ENCODE measurements at regions not wholly inside any gene's neighbourhood (a gene's known extent, or its start where the extent isn't known, plus 50 kb on each side); places are given as distances from the start of the nearest gene placed in this dataset.

DNA sequence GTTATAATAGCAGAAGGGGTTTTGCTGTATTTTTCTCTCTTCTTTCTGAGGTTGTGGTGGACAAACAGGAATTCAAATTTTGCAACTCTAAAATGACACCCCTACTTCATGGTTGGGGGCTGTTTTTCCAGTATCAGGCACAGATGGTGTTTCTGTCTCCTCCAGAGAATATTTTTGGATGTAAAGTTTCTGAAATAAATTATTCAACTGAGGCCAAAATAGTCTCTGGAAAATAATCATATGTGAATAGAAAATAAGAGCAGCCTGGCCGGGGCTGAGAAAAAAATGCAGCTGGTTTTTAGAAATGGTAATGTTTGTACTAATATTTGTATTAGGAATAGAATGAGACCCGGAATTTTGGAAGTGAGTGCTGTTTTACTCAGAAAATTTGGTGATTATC is 121.3 kb upstream of the ADAMTS9 start:
- no peak overlapping the region for H3K23ac ChIP-seq (ENCODE audit: low read length in 2 of 2)
- no peaks in the 10 kb centered on the region for H3K36me3 ChIP-seq (ENCODE audit: control insufficient read depth in 1 of 2, insufficient read depth in 2 of 2, low read depth in 1 of 2, low read length in 2 of 2)
- H3K14ac ChIP-seq (ENCODE audit: low read length in 2 of 2) = no peak overlapping the region
- H4K91ac ChIP-seq (ENCODE audit: low read length) = no peak overlapping the region
- no peak overlapping the region for H3K4me3 ChIP-seq (ENCODE audit: insufficient read depth in 1 of 2, low read depth in 1 of 2, low read length in 2 of 2)
- no peak overlapping the region for H2BK12ac ChIP-seq (ENCODE audit: low read length in 2 of 2)
- no peak overlapping the region for H3K9ac ChIP-seq (ENCODE audit: low read length)
- H3K27me3 ChIP-seq (ENCODE audit: control insufficient read depth in 1 of 2, insufficient read depth in 1 of 2, low read length in 2 of 2) = no peaks in the 10 kb centered on the region
- H2BK5ac ChIP-seq (ENCODE audit: low read depth, low read length, poor library complexity, severe bottlenecking) = no peak overlapping the region
- H2AFZ ChIP-seq (ENCODE audit: low read depth, low read length) = no peak overlapping the region
- no peak overlapping the region for H3K4ac ChIP-seq (ENCODE audit: low read depth in 1 of 2, low read length in 2 of 2)
- H2BK120ac ChIP-seq (ENCODE audit: low read depth, low read length) = no peak overlapping the region
- H3K27ac ChIP-seq (ENCODE audit: low read length, poor library complexity, severe bottlenecking) = no peak overlapping the region
- no peak overlapping the region for H3K4me2 ChIP-seq (ENCODE audit: low read length, poor library complexity, severe bottlenecking)
- H2BK15ac ChIP-seq (ENCODE audit: low read depth, poor library complexity, severe bottlenecking) = no peak overlapping the region
- H3K4me1 ChIP-seq (ENCODE audit: control insufficient read depth, insufficient read depth, low read depth, low read length) = no peaks in the 10 kb centered on the region
- H3K18ac ChIP-seq (ENCODE audit: low read depth in 1 of 2, low read length in 2 of 2) = no peak overlapping the region
- H4K8ac ChIP-seq (ENCODE audit: low read length) = no peak overlapping the region
- no peak overlapping the region for H2AK5ac ChIP-seq (ENCODE audit: low read length, severe bottlenecking)
- 82% methylated on average over 1 of the region's 2 CpGs for WGBS
- no peaks in the 10 kb centered on the region for H3K9me3 ChIP-seq (ENCODE audit: control insufficient read depth, low read length)
- no peaks in the 10 kb centered on the region for H3K79me1 ChIP-seq (replicated peaks; ENCODE audit: low read length, poor library complexity, severe bottlenecking)
- DNase-seq = no peak

- Histone ChIP-seq H2BK120ac (ENCODE audit: low read depth, low read length) (no peak overlapping the region), H2BK5ac (ENCODE audit: low read depth, low read length, poor library complexity, severe bottlenecking) (no peak overlapping the region), H4K91ac (ENCODE audit: low read length) (no peak overlapping the region), H3K4me2 (ENCODE audit: low read length, poor library complexity, severe bottlenecking) (no peak overlapping the region), H3K27me3 (ENCODE audit: control insufficient read depth in 1 of 2, insufficient read depth in 1 of 2, low read length in 2 of 2) (no peaks in the 10 kb centered on the region), H2AK5ac (ENCODE audit: low read length, severe bottlenecking) (no peak overlapping the region), H3K9me3 (ENCODE audit: control insufficient read depth, low read length) (no peaks in the 10 kb centered on the region), H3K36me3 (ENCODE audit: control insufficient read depth in 1 of 2, insufficient read depth in 2 of 2, low read depth in 1 of 2, low read length in 2 of 2) (no peaks in the 10 kb centered on the region), H2BK12ac (ENCODE audit: low read length in 2 of 2) (no peak overlapping the region), H3K79me1 (replicated peaks; ENCODE audit: low read length, poor library complexity, severe bottlenecking) (no peaks in the 10 kb centered on the region), H3K14ac (ENCODE audit: low read length in 2 of 2) (no peak overlapping the region), H2BK15ac (ENCODE audit: low read depth, poor library complexity, severe bottlenecking) (no peak overlapping the region), H3K4me3 (ENCODE audit: insufficient read depth in 1 of 2, low read depth in 1 of 2, low read length in 2 of 2) (no peak overlapping the region), H3K9ac (ENCODE audit: low read length) (no peak overlapping the region), H3K18ac (ENCODE audit: low read depth in 1 of 2, low read length in 2 of 2) (no peak overlapping the region), H3K23ac (ENCODE audit: low read length in 2 of 2) (no peak overlapping the region), H4K8ac (ENCODE audit: low read length) (no peak overlapping the region), H2AFZ (ENCODE audit: low read depth, low read length) (no peak overlapping the region), H3K4ac (ENCODE audit: low read depth in 1 of 2, low read length in 2 of 2) (no peak overlapping the region), H3K4me1 (ENCODE audit: control insufficient read depth, insufficient read depth, low read depth, low read length) (no peaks in the 10 kb centered on the region), H3K27ac (ENCODE audit: low read length, poor library complexity, severe bottlenecking) (no peak overlapping the region)
- DNase-seq = no peak
These were observed 120.3 kb upstream of the ADAMTS9 start for GRCh38 chr3:64808061-64808460.

DNA sequence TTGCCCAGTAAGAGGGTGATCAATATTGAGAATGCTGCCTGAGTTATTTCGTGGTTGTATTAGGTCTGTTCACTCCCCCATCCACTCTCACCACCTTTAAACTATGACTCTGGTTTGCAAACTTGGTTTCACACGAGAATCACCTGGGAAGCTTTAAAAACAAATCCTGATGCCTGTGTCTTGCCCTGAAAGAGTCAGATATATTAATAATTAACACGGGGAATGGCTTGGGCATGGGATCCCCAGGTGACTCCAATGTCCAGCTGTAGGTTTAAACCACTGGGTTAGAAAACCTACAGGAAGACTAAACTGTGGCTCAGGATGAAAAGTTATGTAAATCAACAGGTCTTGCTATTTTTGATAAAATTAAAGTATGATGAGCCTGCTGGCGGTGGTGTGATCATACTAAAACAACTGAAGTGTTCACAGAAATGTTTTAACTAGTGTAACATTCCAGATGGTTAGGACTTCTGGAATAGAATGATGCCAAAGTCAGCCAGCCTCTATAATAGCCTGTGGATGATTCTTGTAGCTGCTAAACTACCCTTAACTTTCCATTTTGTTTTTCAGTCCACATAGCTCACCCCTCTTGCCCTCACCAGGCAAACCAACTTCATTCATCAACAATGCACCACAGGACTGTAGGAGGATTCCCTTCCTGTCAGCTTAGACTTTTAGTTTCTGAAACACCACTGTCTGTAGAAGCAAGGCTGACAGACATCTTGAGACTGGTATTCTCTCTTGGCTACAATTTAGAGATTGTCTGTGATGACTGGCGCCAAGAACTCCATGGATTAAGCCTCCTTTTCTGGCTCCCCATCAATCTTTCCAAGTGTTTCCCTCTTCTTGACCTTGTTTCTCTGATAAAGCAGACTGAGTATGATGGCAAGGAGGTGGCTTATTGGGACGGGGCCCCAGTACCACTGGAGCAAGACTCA is 119.1 kb upstream of the ADAMTS9 start:
- Histone ChIP-seq H2AK5ac (ENCODE audit: low read length, severe bottlenecking) (no peak overlapping the region), H3K4me3 (ENCODE audit: insufficient read depth in 1 of 2, low read depth in 1 of 2, low read length in 2 of 2) (no peak overlapping the region), H3K27me3 (ENCODE audit: control insufficient read depth in 1 of 2, insufficient read depth in 1 of 2, low read length in 2 of 2) (no peaks in the 10 kb centered on the region), H3K27ac (ENCODE audit: low read length, poor library complexity, severe bottlenecking) (no peak overlapping the region), H3K18ac (ENCODE audit: low read depth in 1 of 2, low read length in 2 of 2) (no peak overlapping the region), H3K9me3 (ENCODE audit: control insufficient read depth, low read length) (no peaks in the 10 kb centered on the region), H4K91ac (ENCODE audit: low read length) (no peak overlapping the region), H2BK15ac (ENCODE audit: low read depth, poor library complexity, severe bottlenecking) (no peak overlapping the region), H2AFZ (ENCODE audit: low read depth, low read length) (no peak overlapping the region), H2BK12ac (ENCODE audit: low read length in 2 of 2) (peak overlapping the region in 1 of 2 experiments; percentile 31), H3K4ac (ENCODE audit: low read depth in 1 of 2, low read length in 2 of 2) (no peak overlapping the region), H3K4me1 (ENCODE audit: control insufficient read depth, insufficient read depth, low read depth, low read length) (no peaks in the 10 kb centered on the region), H4K8ac (ENCODE audit: low read length) (no peak overlapping the region), H2BK5ac (ENCODE audit: low read depth, low read length, poor library complexity, severe bottlenecking) (no peak overlapping the region), H3K14ac (ENCODE audit: low read length in 2 of 2) (no peak overlapping the region), H3K36me3 (ENCODE audit: control insufficient read depth in 1 of 2, insufficient read depth in 2 of 2, low read depth in 1 of 2, low read length in 2 of 2) (no peaks in the 10 kb centered on the region), H3K79me1 (replicated peaks; ENCODE audit: low read length, poor library complexity, severe bottlenecking) (no peaks in the 10 kb centered on the region), H3K4me2 (ENCODE audit: low read length, poor library complexity, severe bottlenecking) (no peak overlapping the region), H3K23ac (ENCODE audit: low read length in 2 of 2) (no peak overlapping the region), H2BK120ac (ENCODE audit: low read depth, low read length) (no peak overlapping the region), H3K9ac (ENCODE audit: low read length) (no peak overlapping the region)
- WGBS = 94% methylated on average over 6 of the region's 6 CpGs
- DNase-seq = no peak

- Histone ChIP-seq H3K14ac (ENCODE audit: low read length in 2 of 2) (no peak overlapping the region), H4K8ac (ENCODE audit: low read length) (no peak overlapping the region), H3K4ac (ENCODE audit: low read depth in 1 of 2, low read length in 2 of 2) (no peak overlapping the region), H4K91ac (ENCODE audit: low read length) (no peak overlapping the region), H3K23ac (ENCODE audit: low read length in 2 of 2) (no peak overlapping the region), H3K4me2 (ENCODE audit: low read length, poor library complexity, severe bottlenecking) (no peak overlapping the region), H2BK15ac (ENCODE audit: low read depth, poor library complexity, severe bottlenecking) (no peak overlapping the region), H3K4me1 (ENCODE audit: control insufficient read depth, insufficient read depth, low read depth, low read length) (no peaks in the 10 kb centered on the region), H3K79me1 (replicated peaks; ENCODE audit: low read length, poor library complexity, severe bottlenecking) (no peaks in the 10 kb centered on the region), H3K36me3 (ENCODE audit: control insufficient read depth in 1 of 2, insufficient read depth in 2 of 2, low read depth in 1 of 2, low read length in 2 of 2) (no peaks in the 10 kb centered on the region), H3K9ac (ENCODE audit: low read length) (no peak overlapping the region), H3K4me3 (ENCODE audit: insufficient read depth in 1 of 2, low read depth in 1 of 2, low read length in 2 of 2) (no peak overlapping the region), H3K27me3 (ENCODE audit: control insufficient read depth in 1 of 2, insufficient read depth in 1 of 2, low read length in 2 of 2) (no peaks in the 10 kb centered on the region), H2BK5ac (ENCODE audit: low read depth, low read length, poor library complexity, severe bottlenecking) (no peak overlapping the region), H2BK12ac (ENCODE audit: low read length in 2 of 2) (no peak overlapping the region), H2AFZ (ENCODE audit: low read depth, low read length) (no peak overlapping the region), H2AK5ac (ENCODE audit: low read length, severe bottlenecking) (no peak overlapping the region), H3K18ac (ENCODE audit: low read depth in 1 of 2, low read length in 2 of 2) (no peak overlapping the region), H2BK120ac (ENCODE audit: low read depth, low read length) (no peak overlapping the region), H3K9me3 (ENCODE audit: control insufficient read depth, low read length) (no peaks in the 10 kb centered on the region), H3K27ac (ENCODE audit: low read length, poor library complexity, severe bottlenecking) (no peak overlapping the region)
- DNase-seq = no peak
- 100% methylated on average over 1 of the region's 2 CpGs for WGBS
These were observed 118.2 kb upstream of the ADAMTS9 start for GRCh38 chr3:64805978-64806377.
